Liver (tissue), 8 donors: ENCODE measurements at regions not wholly inside any gene's neighbourhood (a gene's known extent, or its start where the extent isn't known, plus 50 kb on each side); places are given as distances from the start of the nearest gene placed in this dataset.

ENCODE experiments used
- DNase-seq: peaks from one replicate; pipeline ENCODE4 v3.0.0-alpha.2; 2017; ENCODE audit warnings: low spot score
- H3K27ac ChIP-seq, 2 donors: one replicate each; pipeline ENCODE4 v1.7.0; 2013; ENCODE audit warnings: inconsistent platforms in 2 of 2, low read length in 2 of 2, control low read depth in 1 of 2, low read depth in 1 of 2, mild to moderate bottlenecking in 1 of 2
- H3K27me3 ChIP-seq, 4 donors: one replicate each; pipeline versions ENCODE4 v1.6.1 to v1.7.0; 2013; ENCODE audit warnings: low read length in 3 of 4, inconsistent platforms in 1 of 4, mild to moderate bottlenecking in 1 of 4, moderate library complexity in 1 of 4; ENCODE audit not compliant: control insufficient read depth in 4 of 4, insufficient read depth in 4 of 4
- H3K36me3 ChIP-seq, 4 donors: one replicate each; pipeline versions ENCODE4 v1.6.1 to v1.7.0; 2013; ENCODE audit warnings: low read length in 3 of 4, mild to moderate bottlenecking in 3 of 4, low read depth in 1 of 4, moderate library complexity in 1 of 4; ENCODE audit not compliant: control insufficient read depth in 4 of 4, insufficient read depth in 3 of 4
- H3K4me1 ChIP-seq, 4 donors: one replicate each; pipeline versions ENCODE4 v1.6.1 to v1.7.0; 2013; ENCODE audit warnings: low read length in 3 of 4, mild to moderate bottlenecking in 3 of 4, moderate library complexity in 1 of 4; ENCODE audit not compliant: control insufficient read depth in 4 of 4, insufficient read depth in 4 of 4
- H3K4me3 ChIP-seq, 3 donors: one replicate each; pipeline versions ENCODE4 v1.6.1 to v1.7.0; 2013; ENCODE audit warnings: low read length in 3 of 3, control low read depth in 1 of 3, low read depth in 1 of 3, mild to moderate bottlenecking in 1 of 3
- H3K9ac ChIP-seq, 2 donors: one replicate each; pipeline ENCODE4 v1.7.0; 2013; ENCODE audit warnings: low read length in 2 of 2, mild to moderate bottlenecking in 2 of 2, moderate library complexity in 2 of 2, control low read depth in 1 of 2, low read depth in 1 of 2
- H3K9me3 ChIP-seq, 4 donors: one replicate each; pipeline versions ENCODE4 v1.6.1 to v1.7.0; 2013; ENCODE audit warnings: low read length in 3 of 4; ENCODE audit not compliant: control insufficient read depth in 4 of 4
- FOXA1 ChIP-seq: IDR thresholded peaks from 2 replicates; pipeline ENCODE4 v1.6.1; 2016; ENCODE audit warnings: antibody characterized with exemption
- FOXA2 ChIP-seq: IDR thresholded peaks from 2 replicates; pipeline ENCODE4 v1.6.1; 2016; ENCODE audit warnings: antibody characterized with exemption
- GABPA ChIP-seq, 2 donors: IDR thresholded peaks in 1 of 2; conservative IDR thresholded peaks in 1 of 2; 2 replicates each; pipeline ENCODE4 v1.6.1; 2016; ENCODE audit warnings: antibody characterized with exemption in 2 of 2, mild to moderate bottlenecking in 1 of 2, moderate library complexity in 1 of 2
- HNF4G ChIP-seq: IDR thresholded peaks from 2 replicates; pipeline ENCODE4 v1.6.1; 2016; ENCODE audit warnings: antibody characterized with exemption
- JUND ChIP-seq, 2 donors: IDR thresholded peaks; 2 replicates each; pipeline ENCODE4 v1.6.1; 2016; ENCODE audit warnings: antibody characterized with exemption in 2 of 2
- NR2F2 ChIP-seq: IDR thresholded peaks from 2 replicates; pipeline ENCODE4 v1.6.1; 2016; ENCODE audit warnings: antibody characterized with exemption
- RAD21 ChIP-seq, 2 donors: IDR thresholded peaks; 2 replicates each; pipeline ENCODE4 v1.6.1; 2016; ENCODE audit warnings: antibody characterized with exemption in 2 of 2, mild to moderate bottlenecking in 2 of 2
- RXRA ChIP-seq, 2 donors: IDR thresholded peaks; 2 replicates each; pipeline ENCODE4 v1.6.1; 2017 to 2018; ENCODE audit warnings: antibody characterized with exemption in 2 of 2, mild to moderate bottlenecking in 1 of 2
- SP1 ChIP-seq: IDR thresholded peaks from 2 replicates; pipeline ENCODE4 v1.6.1; 2018; ENCODE audit warnings: antibody characterized with exemption, mild to moderate bottlenecking
- TAF1 ChIP-seq: conservative IDR thresholded peaks from 2 replicates; pipeline ENCODE4 v1.6.1; 2016; ENCODE audit warnings: antibody characterized with exemption, mild to moderate bottlenecking
- YY1 ChIP-seq: IDR thresholded peaks from 2 replicates; pipeline ENCODE4 v1.6.1; 2016; ENCODE audit warnings: antibody characterized with exemption, mild to moderate bottlenecking
- WGBS: extraction: QIAGEN DNeasy Blood & Tissue Kit; methylation state at CpG from one replicate; pipeline ENCODE4 v1.1.7; 2013; 5-methylcytosine and 5-hydroxymethylcytosine counted together
- TF ChIP-seq, protein P1 (sequence below): IDR thresholded peaks from 2 replicates; pipeline ENCODE4 v1.6.1; 2016; ENCODE audit warnings: antibody characterized with exemption
- TF ChIP-seq, protein P2 (sequence below): fragments of 150-350 bp; IDR thresholded peaks from 2 replicates; pipeline ENCODE4 v1.5.1; 2017; ENCODE audit warnings: improper control_type of control experiment, low read depth, low read length; ENCODE audit not compliant: missing input control
- TF ChIP-seq, protein P3 (sequence below): IDR thresholded peaks from 2 replicates; pipeline ENCODE4 v1.6.1; 2016; ENCODE audit warnings: antibody characterized with exemption
- donor health status: healthy.
- donor health status: healthy.
- donor health status: healthy.
- donor health status: healthy.
- donor health status: healthy.

DNA sequence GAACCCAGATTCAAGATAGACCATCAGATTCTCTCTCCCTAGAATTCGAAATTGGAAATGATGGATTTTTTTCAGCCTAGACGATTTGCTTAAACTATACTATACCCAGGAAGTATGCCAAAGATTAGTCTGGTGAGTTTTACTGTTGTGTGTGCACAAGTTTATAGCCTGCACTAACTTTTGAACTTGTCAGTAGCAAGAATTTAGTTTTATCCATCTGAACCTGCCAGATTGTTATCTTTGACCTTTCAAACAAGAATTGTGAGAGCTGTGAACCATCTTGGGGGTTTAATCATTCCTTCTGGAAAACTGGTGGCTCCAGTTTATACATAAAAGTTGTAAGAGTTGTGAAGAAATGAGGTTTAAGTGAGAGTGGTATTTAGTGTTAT, 243.5 kb upstream of the DAAM1 start:
- no peaks in the 10 kb centered on the region for H3K36me3 ChIP-seq
- no peaks in the 10 kb centered on the region for H3K4me1 ChIP-seq
- no peaks in the 10 kb centered on the region for H3K27me3 ChIP-seq
- no peak overlapping the region for H3K9ac ChIP-seq
- no peak overlapping the region for H3K4me3 ChIP-seq
- H3K9me3 ChIP-seq, result no peaks in the 10 kb centered on the region
- no peak for DNase-seq
- WGBS, result 41% methylated on average over 2 of the region's 2 CpGs
- TF ChIP-seq, protein P1, sequence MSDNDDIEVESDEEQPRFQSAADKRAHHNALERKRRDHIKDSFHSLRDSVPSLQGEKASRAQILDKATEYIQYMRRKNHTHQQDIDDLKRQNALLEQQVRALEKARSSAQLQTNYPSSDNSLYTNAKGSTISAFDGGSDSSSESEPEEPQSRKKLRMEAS, result no peak
- TF ChIP-seq JUND (IDR thresholded peaks at IDR 0.05) (no peak), RAD21 (IDR thresholded peaks at IDR 0.05) (no peak), SP1 (no peak), YY1 (no peak), HNF4G (no peak), TAF1 (no peak), RXRA (IDR thresholded peaks at IDR 0.05) (no peak), FOXA1 (no peak), GABPA (IDR thresholded peaks at IDR 0.05 in 1 of 2, conservative IDR thresholded peaks at IDR 0.05 in 1 of 2) (no peak)
- TF ChIP-seq, protein P2, sequence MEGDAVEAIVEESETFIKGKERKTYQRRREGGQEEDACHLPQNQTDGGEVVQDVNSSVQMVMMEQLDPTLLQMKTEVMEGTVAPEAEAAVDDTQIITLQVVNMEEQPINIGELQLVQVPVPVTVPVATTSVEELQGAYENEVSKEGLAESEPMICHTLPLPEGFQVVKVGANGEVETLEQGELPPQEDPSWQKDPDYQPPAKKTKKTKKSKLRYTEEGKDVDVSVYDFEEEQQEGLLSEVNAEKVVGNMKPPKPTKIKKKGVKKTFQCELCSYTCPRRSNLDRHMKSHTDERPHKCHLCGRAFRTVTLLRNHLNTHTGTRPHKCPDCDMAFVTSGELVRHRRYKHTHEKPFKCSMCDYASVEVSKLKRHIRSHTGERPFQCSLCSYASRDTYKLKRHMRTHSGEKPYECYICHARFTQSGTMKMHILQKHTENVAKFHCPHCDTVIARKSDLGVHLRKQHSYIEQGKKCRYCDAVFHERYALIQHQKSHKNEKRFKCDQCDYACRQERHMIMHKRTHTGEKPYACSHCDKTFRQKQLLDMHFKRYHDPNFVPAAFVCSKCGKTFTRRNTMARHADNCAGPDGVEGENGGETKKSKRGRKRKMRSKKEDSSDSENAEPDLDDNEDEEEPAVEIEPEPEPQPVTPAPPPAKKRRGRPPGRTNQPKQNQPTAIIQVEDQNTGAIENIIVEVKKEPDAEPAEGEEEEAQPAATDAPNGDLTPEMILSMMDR, result no peak
- H3K27ac ChIP-seq, result no peak overlapping the region

DNA sequence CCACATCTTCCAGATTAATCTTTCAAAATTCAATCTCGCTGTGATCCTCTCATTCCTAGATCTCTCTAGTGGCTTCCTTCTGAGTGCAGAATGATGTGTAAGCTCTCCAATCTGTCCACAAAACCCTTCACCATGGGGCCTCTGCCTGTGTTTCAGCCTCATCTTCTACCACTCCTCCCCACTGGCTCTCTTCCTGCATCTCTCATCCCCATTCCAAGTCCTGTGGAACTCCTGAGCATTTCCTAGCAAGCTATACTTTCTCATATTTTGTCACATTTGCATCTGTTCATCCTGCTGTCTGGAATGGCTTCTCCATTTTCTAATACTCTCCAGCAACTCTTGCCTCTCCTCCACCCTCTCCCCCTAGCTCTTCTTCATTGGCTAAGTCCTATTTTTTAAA, 242.0 kb upstream of the DAAM1 start:
- Histone ChIP-seq H3K9ac (no peak overlapping the region), H3K4me3 (no peak overlapping the region), H3K36me3 (no peaks in the 10 kb centered on the region), H3K27me3 (no peaks in the 10 kb centered on the region), H3K4me1 (no peaks in the 10 kb centered on the region), H3K9me3 (peaks cover 0 to 1% (median 0%) of the 10 kb centered on the region in 4 donors), H3K27ac (no peak overlapping the region)
- no peak for TF ChIP-seq HNF4G
- TF ChIP-seq, protein P1, result no peak
- no peak for TF ChIP-seq FOXA2
- TF ChIP-seq JUND (IDR thresholded peaks at IDR 0.05), result no peak
- TF ChIP-seq, protein P2, result no peak
- TF ChIP-seq RAD21 (IDR thresholded peaks at IDR 0.05), result no peak
- TF ChIP-seq RXRA (IDR thresholded peaks at IDR 0.05), result no peak
- TF ChIP-seq TAF1, result no peak
- TF ChIP-seq, protein P3, sequence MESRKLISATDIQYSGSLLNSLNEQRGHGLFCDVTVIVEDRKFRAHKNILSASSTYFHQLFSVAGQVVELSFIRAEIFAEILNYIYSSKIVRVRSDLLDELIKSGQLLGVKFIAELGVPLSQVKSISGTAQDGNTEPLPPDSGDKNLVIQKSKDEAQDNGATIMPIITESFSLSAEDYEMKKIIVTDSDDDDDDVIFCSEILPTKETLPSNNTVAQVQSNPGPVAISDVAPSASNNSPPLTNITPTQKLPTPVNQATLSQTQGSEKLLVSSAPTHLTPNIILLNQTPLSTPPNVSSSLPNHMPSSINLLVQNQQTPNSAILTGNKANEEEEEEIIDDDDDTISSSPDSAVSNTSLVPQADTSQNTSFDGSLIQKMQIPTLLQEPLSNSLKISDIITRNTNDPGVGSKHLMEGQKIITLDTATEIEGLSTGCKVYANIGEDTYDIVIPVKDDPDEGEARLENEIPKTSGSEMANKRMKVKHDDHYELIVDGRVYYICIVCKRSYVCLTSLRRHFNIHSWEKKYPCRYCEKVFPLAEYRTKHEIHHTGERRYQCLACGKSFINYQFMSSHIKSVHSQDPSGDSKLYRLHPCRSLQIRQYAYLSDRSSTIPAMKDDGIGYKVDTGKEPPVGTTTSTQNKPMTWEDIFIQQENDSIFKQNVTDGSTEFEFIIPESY, result no peak
- TF ChIP-seq NR2F2, result no peak
- WGBS, result 87% methylated on average over 1 of the region's 1 CpG
- DNase-seq, result no peak
